Heart left ventricle (tissue), 16 donors: ENCODE measurements at regions not wholly inside any gene's neighbourhood (a gene's known extent, or its start where the extent isn't known, plus 50 kb on each side); places are given as distances from the start of the nearest gene placed in this dataset.

Experiments used
- ATAC-seq, 4 donors: fragments of 200-7000 bp; cut with Tn5 transposase; one replicate each; pipeline ENCODE4 v1.9.1; 2020 to 2022; ENCODE audit warnings: moderate library complexity in 4 of 4, mild to moderate bottlenecking in 3 of 4, moderate number of reproducible peaks in 1 of 4
- DNase-seq, 5 donors: peaks; one replicate each; pipeline ENCODE4 v3.0.0-alpha.2; 2020
- H3K27ac ChIP-seq, 12 donors: fragments of 200-600 bp; sonication (generic) in 4 of 12; one replicate each; pipeline versions ENCODE4 v1.5.0 to v1.8.0; 2016 to 2022; ENCODE audit warnings: mild to moderate bottlenecking in 2 of 12
- H3K27me3 ChIP-seq, 9 donors: fragments of 200-600 bp; sonication (generic) in 2 of 9; one replicate each; pipeline versions ENCODE4 v1.5.1 to v1.8.0; 2016 to 2022; ENCODE audit warnings: mild to moderate bottlenecking in 3 of 9
- H3K36me3 ChIP-seq, 9 donors: fragments of 200-600 bp; sonication (generic) in 2 of 9; one replicate each; pipeline versions ENCODE4 v1.5.0 to v1.8.0; 2018 to 2022; ENCODE audit warnings: mild to moderate bottlenecking in 2 of 9
- H3K4me1 ChIP-seq, 12 donors: fragments of 200-600 bp; sonication (generic) in 4 of 12; one replicate each; pipeline versions ENCODE4 v1.5.0 to v1.8.0; 2016 to 2022; ENCODE audit warnings: mild to moderate bottlenecking in 3 of 12
- H3K4me3 ChIP-seq, 12 donors: fragments of 200-600 bp; sonication (generic) in 4 of 12; one replicate each; pipeline versions ENCODE4 v1.5.0 to v1.8.0; 2017 to 2022; ENCODE audit warnings: mild to moderate bottlenecking in 9 of 12, moderate library complexity in 4 of 12
- H3K9me3 ChIP-seq, 12 donors: fragments of 200-600 bp; sonication (generic) in 4 of 12; one replicate each; pipeline versions ENCODE4 v1.5.0 to v1.8.0; 2016 to 2022; ENCODE audit warnings: mild to moderate bottlenecking in 1 of 12
- CTCF ChIP-seq, 12 donors: fragments of 200-600 bp; sonication (generic) in 4 of 12; IDR thresholded peaks; one replicate each; pipeline versions ENCODE4 v1.5.0 to v1.8.0; 2018 to 2022; ENCODE audit warnings: antibody characterized with exemption in 12 of 12, mild to moderate bottlenecking in 5 of 12
- POLR2A ChIP-seq, 2 donors: fragments of 450-650 bp; IDR thresholded peaks; one replicate each; pipeline ENCODE4 v1.6.1; 2017; ENCODE audit warnings: antibody characterized with exemption in 2 of 2, mild to moderate bottlenecking in 2 of 2, moderate library complexity in 2 of 2
- WGBS, 4 donors: extraction: QIAGEN DNeasy Blood & Tissue Kit in 2 of 4; methylation state at CpG; one replicate each; pipeline versions ENCODE4 v1.1.5 to v1.1.7; 2013 to 2018; 5-methylcytosine and 5-hydroxymethylcytosine counted together
- intact Hi-C, 10 donors: fragments of 100-400 bp; cut with DNase I; formaldehyde crosslinking; loops; one replicate each; pipeline versions ENCODE4 v1.11.1 to v1.14.2; 2022
- donor health status: ischemic (EF 13 %, LVEDD 7.1; RV severe dilation, severe dysfunction).
- donor health status: healthy with polysubstance abuse.
- donor health status: DM: no; HTN: yes; CAD: no.
- donor health status: DM: no; HTN: no; CAD: no.
- donor health status: ischemic (EF 25% LVEDD 6.9; RV normal size, moderate dysfunction).
- donor health status: ischemic (EF 25% LVEDD 5.7; RV mildly dilated, moderate dysfunction).
- donor health status: healthy.
- donor health status: DM: yes; HTN: yes; CAD: no.
- donor health status: ischemic (EF 35%, LVEDD 5.7; RV mildly dilated, moderate dysfunction).
- donor health status: nonischemic (EF 11% LVEDD 7.7; RV severe dilation, severe dysfunction).
- donor health status: DM: yes; HTN: yes; CAD: no.
- donor health status: PGD.
- donor health status: ischemic (EF 29% LVEDD 5.4; RV normal size, mild dysfunction).
- donor health status: nonischemic (EF 23%, LVEDD 6.1; RV moderate dilation, normal function).

- DNase-seq, result no peak
- Histone ChIP-seq H3K9me3 (peaks cover 0 to 13% (median 0%) of the 10 kb centered on the region in 12 donors), H3K27me3 (peaks cover 0 to 11% (median 0%) of the 10 kb centered on the region in 9 donors), H3K27ac (no peak overlapping the region), H3K4me1 (no peaks in the 10 kb centered on the region), H3K36me3 (no peaks in the 10 kb centered on the region), H3K4me3 (no peak overlapping the region)
- TF ChIP-seq CTCF (IDR thresholded peaks at IDR 0.05) (no peak), POLR2A (IDR thresholded peaks at IDR 0.05) (no peak)
- WGBS, 4 donors, result 68 to 79% (median 77%) methylated on average over 2 of the region's 2 CpGs
- no peak for ATAC-seq
- intact Hi-C loops, result no loop called here
Observed at GRCh38 chr2:234240917-234241316, 190.4 kb downstream of the SPP2 start.

- DNase-seq (no peak), ATAC-seq (no peak)
- H3K27ac ChIP-seq, result no peak overlapping the region
- H3K36me3 ChIP-seq, result no peaks in the 10 kb centered on the region
- no peak overlapping the region for H3K4me3 ChIP-seq
- H3K27me3 ChIP-seq, result no peaks in the 10 kb centered on the region
- peaks cover 0 to 13% (median 0%) of the 10 kb centered on the region in 12 donors for H3K9me3 ChIP-seq
- H3K4me1 ChIP-seq, result no peaks in the 10 kb centered on the region
- intact Hi-C loops, result no loop called here
- TF ChIP-seq CTCF (IDR thresholded peaks at IDR 0.05), result no peak
- no peak for TF ChIP-seq POLR2A (IDR thresholded peaks at IDR 0.05)
Observed at GRCh38 chr2:234235191-234235590, 184.7 kb downstream of the SPP2 start.

- DNase-seq, result no peak
- Histone ChIP-seq H3K9me3 (peaks cover 0 to 5% (median 0%) of the 10 kb centered on the region in 12 donors), H3K27ac (no peak overlapping the region), H3K4me1 (no peaks in the 10 kb centered on the region), H3K4me3 (no peak overlapping the region), H3K36me3 (no peaks in the 10 kb centered on the region), H3K27me3 (no peaks in the 10 kb centered on the region)
- ATAC-seq, result no peak
- WGBS, 4 donors, result 71 to 80% (median 74%) methylated on average over 1 of the region's 1 CpG
- no peak for TF ChIP-seq POLR2A (IDR thresholded peaks at IDR 0.05)
- no peak for TF ChIP-seq CTCF (IDR thresholded peaks at IDR 0.05)
- intact Hi-C loops, result no loop called here
Observed at GRCh38 chr2:234231460-234231859, 181.0 kb downstream of the SPP2 start.

GRCh38 chr2:234219046-234219310 is 168.5 kb downstream of the SPP2 start:
- intact Hi-C loops, result no loop called here
- no peak overlapping the region for H3K27ac ChIP-seq
- ATAC-seq (no peak), DNase-seq (no peak)
- H3K4me1 ChIP-seq, result no peaks in the 10 kb centered on the region
- 80 to 91% (median 84%) methylated on average over 4 of the region's 4 CpGs for WGBS, 4 donors
- H3K27me3 ChIP-seq, result peaks cover 0 to 18% (median 0%) of the 10 kb centered on the region in 9 donors
- H3K4me3 ChIP-seq, result no peak overlapping the region
- TF ChIP-seq POLR2A (IDR thresholded peaks at IDR 0.05) (no peak), CTCF (IDR thresholded peaks at IDR 0.05) (no peak)
- H3K36me3 ChIP-seq, result no peaks in the 10 kb centered on the region
- H3K9me3 ChIP-seq, result no peaks in the 10 kb centered on the region
